ENCODE measurements at regions not wholly inside any gene's neighbourhood (a gene's known extent, or its start where the extent isn't known, plus 50 kb on each side); places are given as distances from the start of the nearest gene placed in this dataset.

DNA sequence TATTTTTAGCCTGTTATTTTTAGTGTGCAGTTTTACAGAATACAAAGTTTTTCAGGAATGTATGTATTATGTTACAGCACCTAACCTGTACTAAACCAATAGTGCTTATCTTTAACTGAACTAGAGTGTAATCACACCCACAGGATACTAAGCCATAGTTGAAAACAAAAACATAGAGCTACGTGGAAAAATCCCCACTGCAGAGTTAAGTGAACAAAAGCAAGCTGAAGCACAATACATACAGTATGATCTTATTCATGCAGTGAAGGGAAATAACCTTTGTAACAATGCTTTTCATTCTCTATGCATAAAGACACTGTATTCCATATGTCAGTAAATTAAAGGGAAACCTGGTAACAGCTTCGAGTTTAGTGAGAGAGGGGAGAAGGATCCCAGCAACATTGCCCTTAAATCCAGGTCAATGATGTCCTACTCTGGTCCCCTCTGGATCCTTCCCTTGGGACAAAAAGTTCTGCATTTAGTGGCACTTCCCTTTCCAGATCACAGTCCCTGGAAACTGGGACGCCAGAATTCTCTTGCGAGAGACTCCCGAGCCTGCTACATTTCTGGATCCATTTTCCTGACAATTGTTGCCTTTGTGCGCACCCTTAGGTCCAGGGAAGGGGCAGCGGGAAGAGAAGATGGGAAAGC is 121.3 kb upstream of the CCND2 start (continued):
- TF ChIP-seq, protein P1, sequence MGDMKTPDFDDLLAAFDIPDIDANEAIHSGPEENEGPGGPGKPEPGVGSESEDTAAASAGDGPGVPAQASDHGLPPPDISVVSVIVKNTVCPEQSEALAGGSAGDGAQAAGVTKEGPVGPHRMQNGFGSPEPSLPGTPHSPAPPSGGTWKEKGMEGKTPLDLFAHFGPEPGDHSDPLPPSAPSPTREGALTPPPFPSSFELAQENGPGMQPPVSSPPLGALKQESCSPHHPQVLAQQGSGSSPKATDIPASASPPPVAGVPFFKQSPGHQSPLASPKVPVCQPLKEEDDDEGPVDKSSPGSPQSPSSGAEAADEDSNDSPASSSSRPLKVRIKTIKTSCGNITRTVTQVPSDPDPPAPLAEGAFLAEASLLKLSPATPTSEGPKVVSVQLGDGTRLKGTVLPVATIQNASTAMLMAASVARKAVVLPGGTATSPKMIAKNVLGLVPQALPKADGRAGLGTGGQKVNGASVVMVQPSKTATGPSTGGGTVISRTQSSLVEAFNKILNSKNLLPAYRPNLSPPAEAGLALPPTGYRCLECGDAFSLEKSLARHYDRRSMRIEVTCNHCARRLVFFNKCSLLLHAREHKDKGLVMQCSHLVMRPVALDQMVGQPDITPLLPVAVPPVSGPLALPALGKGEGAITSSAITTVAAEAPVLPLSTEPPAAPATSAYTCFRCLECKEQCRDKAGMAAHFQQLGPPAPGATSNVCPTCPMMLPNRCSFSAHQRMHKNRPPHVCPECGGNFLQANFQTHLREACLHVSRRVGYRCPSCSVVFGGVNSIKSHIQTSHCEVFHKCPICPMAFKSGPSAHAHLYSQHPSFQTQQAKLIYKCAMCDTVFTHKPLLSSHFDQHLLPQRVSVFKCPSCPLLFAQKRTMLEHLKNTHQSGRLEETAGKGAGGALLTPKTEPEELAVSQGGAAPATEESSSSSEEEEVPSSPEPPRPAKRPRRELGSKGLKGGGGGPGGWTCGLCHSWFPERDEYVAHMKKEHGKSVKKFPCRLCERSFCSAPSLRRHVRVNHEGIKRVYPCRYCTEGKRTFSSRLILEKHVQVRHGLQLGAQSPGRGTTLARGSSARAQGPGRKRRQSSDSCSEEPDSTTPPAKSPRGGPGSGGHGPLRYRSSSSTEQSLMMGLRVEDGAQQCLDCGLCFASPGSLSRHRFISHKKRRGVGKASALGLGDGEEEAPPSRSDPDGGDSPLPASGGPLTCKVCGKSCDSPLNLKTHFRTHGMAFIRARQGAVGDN (IDR thresholded peaks at IDR 0.05) = peak; percentile 24; the same call in 1 of the 2 replicates
- TF ChIP-seq MTA2 (IDR thresholded peaks at IDR 0.05; ENCODE audit: low read depth) (peak; percentile 41), MYB (IDR thresholded peaks at IDR 0.05; ENCODE audit: borderline replicate concordance, low read depth, low read length) (no peak), RAD51 (IDR thresholded peaks at IDR 0.05) (no peak), DPF2 (IDR thresholded peaks at IDR 0.05) (no peak; the same call in 1 of the 2 replicates), ZBED1 (IDR thresholded peaks at IDR 0.05; ENCODE audit: borderline replicate concordance) (no peak), KDM1A (IDR thresholded peaks at IDR 0.05; ENCODE audit: borderline replicate concordance) (no peak), SRF (IDR thresholded peaks at IDR 0.05; ENCODE audit: low read depth in 2 of 2, low read length in 2 of 2) (no peak), RELA (IDR thresholded peaks at IDR 0.05; ENCODE audit: borderline replicate concordance, partially characterized antibody) (peak; percentile 31), PAX8 (IDR thresholded peaks at IDR 0.05) (no peak), NBN (IDR thresholded peaks at IDR 0.05) (no peak), CHD4 (IDR thresholded peaks at IDR 0.05) (no peak), RB1 (IDR thresholded peaks at IDR 0.05; ENCODE audit: borderline replicate concordance) (no peak), CEBPB (IDR thresholded peaks at IDR 0.05; ENCODE audit: borderline replicate concordance in 1 of 2, low read depth in 2 of 2, low read length in 2 of 2) (no peak), SMAD1 (IDR thresholded peaks at IDR 0.05; ENCODE audit: low read depth, partially characterized antibody) (no peak), SPI1 (IDR thresholded peaks at IDR 0.05; ENCODE audit: borderline replicate concordance, insufficient read depth, low read depth, low read length) (peak; percentile 38; the same call in 1 of the 2 replicates), EZH2 (IDR thresholded peaks at IDR 0.05; ENCODE audit: borderline replicate concordance, control insufficient read depth, low read depth, low read length) (no peak)
- TF ChIP-seq, protein P2, sequence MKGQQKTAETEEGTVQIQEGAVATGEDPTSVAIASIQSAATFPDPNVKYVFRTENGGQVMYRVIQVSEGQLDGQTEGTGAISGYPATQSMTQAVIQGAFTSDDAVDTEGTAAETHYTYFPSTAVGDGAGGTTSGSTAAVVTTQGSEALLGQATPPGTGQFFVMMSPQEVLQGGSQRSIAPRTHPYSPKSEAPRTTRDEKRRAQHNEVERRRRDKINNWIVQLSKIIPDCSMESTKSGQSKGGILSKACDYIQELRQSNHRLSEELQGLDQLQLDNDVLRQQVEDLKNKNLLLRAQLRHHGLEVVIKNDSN (IDR thresholded peaks at IDR 0.05; ENCODE audit: borderline replicate concordance, extremely low read length, insufficient read depth, low read depth, low read length) = no peak
- TF ChIP-seq, protein P3, sequence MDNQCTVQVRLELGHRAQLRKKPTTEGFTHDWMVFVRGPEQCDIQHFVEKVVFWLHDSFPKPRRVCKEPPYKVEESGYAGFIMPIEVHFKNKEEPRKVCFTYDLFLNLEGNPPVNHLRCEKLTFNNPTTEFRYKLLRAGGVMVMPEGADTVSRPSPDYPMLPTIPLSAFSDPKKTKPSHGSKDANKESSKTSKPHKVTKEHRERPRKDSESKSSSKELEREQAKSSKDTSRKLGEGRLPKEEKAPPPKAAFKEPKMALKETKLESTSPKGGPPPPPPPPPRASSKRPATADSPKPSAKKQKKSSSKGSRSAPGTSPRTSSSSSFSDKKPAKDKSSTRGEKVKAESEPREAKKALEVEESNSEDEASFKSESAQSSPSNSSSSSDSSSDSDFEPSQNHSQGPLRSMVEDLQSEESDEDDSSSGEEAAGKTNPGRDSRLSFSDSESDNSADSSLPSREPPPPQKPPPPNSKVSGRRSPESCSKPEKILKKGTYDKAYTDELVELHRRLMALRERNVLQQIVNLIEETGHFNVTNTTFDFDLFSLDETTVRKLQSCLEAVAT (IDR thresholded peaks at IDR 0.05) = no peak
- TF ChIP-seq, protein P4, sequence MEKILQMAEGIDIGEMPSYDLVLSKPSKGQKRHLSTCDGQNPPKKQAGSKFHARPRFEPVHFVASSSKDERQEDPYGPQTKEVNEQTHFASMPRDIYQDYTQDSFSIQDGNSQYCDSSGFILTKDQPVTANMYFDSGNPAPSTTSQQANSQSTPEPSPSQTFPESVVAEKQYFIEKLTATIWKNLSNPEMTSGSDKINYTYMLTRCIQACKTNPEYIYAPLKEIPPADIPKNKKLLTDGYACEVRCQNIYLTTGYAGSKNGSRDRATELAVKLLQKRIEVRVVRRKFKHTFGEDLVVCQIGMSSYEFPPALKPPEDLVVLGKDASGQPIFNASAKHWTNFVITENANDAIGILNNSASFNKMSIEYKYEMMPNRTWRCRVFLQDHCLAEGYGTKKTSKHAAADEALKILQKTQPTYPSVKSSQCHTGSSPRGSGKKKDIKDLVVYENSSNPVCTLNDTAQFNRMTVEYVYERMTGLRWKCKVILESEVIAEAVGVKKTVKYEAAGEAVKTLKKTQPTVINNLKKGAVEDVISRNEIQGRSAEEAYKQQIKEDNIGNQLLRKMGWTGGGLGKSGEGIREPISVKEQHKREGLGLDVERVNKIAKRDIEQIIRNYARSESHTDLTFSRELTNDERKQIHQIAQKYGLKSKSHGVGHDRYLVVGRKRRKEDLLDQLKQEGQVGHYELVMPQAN (conservative IDR thresholded peaks at IDR 0.05) = no peak
